Activated CD8-positive, alpha-beta memory T cell treated with anti-CD3 and anti-CD28 coated beads, Interleukin-2, amount 50 U/mL, for 24 hours (primary cell): ENCODE measurements at regions not wholly inside any gene's neighbourhood (a gene's known extent, or its start where the extent isn't known, plus 50 kb on each side); places are given as distances from the start of the nearest gene placed in this dataset.
"Not testable (repeated sequence)": the region's sequence is repeated elsewhere in the genome, so short reads cannot be mapped to it uniquely, and the experiment has no call there.

Experiments used
- DNase-seq: peaks from one replicate; pipeline ENCODE4 v3.0.0-alpha.2; 2020; ENCODE audit errors: extremely low read depth

- no peak for DNase-seq
These were observed 138.9 kb upstream of the CES5A start for GRCh38 chr16:56013962-56014552.

DNA sequence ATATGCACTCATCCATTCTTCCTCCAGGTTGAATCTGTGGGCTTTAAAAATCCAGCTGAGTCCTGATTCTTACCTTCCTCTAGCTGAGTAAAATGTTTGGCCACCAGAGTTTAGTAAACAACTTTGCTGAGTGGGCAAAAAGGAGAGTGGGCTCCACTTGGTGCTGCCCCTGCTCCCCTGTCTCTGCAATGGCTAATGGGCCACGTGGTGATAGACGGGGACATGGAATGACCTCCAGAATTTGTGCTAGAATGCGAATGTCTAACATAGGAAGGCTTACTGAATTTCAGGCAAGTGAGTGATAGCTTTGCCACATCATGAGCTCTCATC is 137.3 kb upstream of the CES5A start:
- no peak for DNase-seq

DNA sequence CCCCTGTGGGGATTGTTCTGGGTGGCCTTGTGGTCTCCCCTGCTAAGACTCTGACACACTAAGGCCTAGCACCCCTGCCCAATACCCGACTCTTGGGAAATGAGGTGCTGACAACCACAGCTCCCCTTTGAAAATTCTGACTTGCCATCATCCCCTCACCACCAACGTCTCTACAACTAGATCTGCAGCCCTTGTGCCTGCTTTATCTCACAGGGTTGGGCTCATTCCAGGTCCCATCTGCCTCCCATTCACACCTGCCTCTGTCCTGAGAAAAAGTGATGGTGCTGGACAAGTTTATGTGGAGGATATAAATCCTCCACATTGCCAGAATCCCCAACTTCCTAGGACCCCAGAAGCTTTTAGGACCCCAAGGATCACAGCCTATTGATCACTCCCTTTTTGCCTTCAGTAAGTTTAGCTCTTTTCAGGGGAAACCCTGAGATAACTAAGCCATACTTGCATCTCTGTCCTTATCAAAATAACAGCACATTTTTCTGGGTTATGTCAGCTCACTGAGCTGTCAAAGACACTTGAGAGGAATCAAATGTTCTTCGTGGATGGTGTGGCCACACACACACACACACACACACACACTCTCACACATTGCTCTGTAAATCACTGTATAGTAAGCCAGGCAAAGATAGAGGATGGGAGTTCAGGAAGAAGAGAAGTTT is 136.8 kb upstream of the CES5A start:
- DNase-seq = no peak

DNA sequence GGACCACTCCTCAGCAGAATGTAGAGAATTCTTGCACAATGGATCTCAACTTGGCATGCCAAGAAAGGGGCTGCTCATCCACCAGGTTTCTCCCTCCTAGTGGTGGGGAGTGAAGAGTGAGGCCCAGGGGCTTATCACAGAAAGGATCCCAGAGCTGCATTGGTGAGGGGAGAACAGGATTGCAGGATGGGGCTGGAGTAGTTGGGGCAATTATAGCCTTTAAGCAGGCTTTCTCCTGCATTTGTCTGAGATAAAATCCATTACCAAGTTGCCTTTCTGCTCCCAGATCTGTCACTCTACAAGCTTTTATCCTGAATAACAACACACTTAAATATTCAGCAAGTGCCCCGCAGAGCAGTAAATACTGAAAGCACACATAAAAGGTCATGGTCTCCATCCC is 130.8 kb upstream of the CES5A start:
- no peak for DNase-seq

DNA sequence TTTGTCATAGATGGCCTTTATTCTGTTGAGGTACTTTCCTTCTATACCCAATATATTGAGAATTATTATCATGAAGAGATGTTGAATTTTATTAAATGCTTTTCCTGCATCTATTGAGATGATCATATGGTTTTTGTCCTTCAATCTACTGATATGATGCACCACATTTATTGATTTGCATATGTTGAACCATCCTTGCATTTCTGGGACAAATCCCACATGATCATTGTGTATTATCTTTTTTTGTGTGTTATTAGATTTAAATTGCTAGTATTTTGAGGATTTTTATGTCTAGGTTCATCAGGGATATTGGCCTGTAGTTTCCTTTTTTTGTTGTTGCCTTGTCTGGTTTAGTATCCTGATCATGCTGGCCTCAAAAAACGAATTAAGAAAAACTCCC is 124.5 kb upstream of the CES5A start:
- no peak for DNase-seq

GRCh38 chr16:55993088-55993487 is 117.9 kb upstream of the CES5A start:
- no peak for DNase-seq

DNA sequence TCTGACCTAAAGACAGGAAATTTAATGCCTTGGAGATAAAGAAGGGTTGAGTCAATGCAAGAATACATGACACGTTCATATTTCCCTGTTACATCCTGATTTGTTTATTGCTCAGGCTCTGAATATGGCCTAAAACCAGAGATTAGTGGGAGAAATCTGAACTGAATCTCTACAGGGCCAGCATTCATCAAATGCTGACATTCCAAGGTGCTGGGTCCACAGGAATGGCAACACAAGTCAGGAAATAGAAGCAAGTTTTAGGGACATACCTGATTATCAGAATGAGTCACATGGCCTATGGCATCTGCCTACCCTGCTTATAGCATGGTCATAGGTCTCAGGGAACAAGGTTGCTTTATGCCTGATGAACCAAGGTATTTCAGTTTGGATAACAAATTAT is 117.4 kb upstream of the CES5A start:
- no peak for DNase-seq

- no peak for DNase-seq
These were observed 116.7 kb upstream of the CES5A start for GRCh38 chr16:55991843-55992242.

GRCh38 chr16:55989569-55989907 is 114.4 kb upstream of the CES5A start:
- no peak for DNase-seq

GRCh38 chr16:55988850-55989568 is 113.8 kb upstream of the CES5A start:
- not testable (repeated sequence) for DNase-seq

DNA sequence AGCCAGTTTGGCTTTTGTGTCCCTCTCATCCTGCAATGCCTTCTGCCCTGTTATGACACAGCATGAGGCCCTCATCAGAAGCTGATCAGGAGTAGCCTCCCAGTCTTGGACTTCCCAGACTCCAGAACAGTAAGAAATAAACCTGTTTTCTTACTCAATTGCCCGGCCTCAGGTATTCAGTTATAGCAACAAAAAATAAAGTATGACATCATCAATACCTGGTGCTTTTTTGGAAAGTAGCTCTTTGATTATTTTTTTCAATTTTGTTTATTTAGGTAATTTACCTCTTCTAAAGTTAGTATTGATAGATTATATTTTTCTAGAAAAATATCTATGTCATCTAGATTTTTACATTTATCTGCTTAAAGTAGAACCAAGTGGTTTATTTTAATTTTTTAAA is 112.8 kb upstream of the CES5A start:
- no peak for DNase-seq

GRCh38 chr16:55982597-55982996 is 107.4 kb upstream of the CES5A start:
- no peak for DNase-seq

DNA sequence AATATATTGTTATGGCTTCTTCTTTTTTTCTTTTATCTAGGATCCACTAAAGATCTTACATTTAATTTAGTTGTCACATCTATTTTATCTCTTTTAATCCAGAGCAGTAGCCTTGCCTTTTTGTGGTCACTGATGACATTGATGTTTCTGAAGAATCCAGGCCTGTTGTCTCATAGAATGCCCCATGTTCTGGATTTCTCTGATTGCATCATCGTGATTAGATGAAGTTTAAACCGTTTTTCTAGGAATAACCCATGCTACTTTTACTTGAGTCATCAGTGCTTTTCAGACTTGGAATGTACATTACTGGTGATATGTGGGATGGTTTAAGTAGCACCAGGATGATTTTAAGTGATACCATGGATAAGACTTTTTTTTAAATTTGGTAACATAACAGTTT is 106.4 kb upstream of the CES5A start:
- no peak for DNase-seq

GRCh38 chr16:55976815-55977214 is 101.6 kb upstream of the CES5A start:
- no peak for DNase-seq

DNA sequence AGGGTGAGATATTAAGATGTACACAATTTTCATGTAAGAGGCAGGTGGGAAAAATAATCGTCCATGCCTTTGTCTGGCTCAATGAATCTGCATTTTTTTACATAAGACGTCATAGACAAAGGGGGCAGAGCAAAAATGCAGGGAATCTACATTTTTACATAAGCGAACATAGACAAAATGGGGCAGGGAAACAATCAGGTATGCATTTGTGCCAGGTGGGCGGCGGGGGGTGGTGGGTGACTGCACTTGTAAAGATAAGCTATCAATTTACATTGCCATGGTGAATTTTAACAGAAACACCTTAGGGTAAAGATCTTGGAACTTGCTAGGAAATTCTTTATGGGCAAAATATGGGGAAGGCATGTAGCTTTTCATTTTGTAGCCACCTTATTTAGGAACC is 96.3 kb upstream of the CES5A start:
- no peak for DNase-seq

DNA sequence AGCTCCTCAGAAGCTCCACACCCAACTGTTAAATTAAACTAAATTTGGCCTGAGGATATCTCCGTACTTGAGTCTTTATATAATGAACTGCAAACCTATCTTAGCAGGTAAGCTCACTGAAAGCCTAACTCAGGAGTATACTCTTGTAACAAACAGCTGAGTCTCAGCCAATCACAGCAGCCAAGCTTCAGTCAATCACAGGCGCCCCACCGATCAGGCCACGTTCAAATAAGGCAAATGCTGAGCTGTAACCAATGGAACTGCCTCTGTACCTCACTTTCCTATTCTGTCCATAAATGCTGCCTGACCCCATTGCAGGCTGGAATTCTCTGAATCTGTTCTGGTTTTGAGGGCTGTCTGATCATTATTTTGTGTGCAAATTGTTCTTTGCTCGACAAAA is 93.0 kb upstream of the CES5A start:
- DNase-seq = no peak

- DNase-seq = no peak
These were observed 89.8 kb upstream of the CES5A start for GRCh38 chr16:55964923-55965475.

GRCh38 chr16:55955845-55956244 is 80.7 kb upstream of the CES5A start:
- no peak for DNase-seq

- no peak for DNase-seq
These were observed 80.3 kb upstream of the CES5A start for GRCh38 chr16:55955424-55955823.

DNA sequence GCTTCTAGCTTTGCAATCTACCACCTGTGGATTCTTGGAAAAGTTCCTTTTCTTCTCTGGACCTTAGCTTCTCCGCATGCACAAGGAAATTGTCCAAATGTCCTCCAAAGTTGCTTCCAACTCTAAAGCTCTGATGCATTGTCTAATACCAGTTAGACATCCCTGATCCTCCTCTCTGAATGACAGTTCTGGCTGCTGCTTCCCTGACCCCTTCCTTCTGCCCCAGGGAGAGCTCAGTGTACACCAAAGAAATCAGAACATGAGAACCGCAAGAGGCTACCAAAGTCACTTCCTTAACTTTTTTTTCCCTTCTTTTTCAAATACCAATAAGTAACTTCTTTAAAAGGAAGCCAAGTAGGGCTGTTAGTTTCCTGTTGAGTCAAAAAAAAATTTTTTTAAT is 79.7 kb upstream of the CES5A start:
- DNase-seq = no peak

DNA sequence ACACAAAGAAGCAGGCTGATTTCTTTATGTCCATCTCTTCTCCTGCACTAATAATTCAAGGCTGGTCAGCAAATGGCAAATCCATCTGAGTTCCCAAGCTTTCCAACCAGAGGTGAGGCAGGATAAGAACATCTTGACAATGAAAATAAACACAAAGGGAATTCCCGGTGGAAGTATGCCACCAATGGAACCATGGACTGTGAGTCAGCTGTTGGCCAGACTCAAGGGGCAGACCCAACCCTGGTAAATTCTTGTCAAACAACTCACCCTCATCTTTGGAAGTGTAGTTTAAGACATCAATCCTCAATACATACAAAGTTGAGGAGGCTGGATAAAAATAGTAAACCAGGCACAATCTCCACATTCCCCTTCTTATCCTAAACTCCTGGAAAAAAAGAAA is 74.3 kb upstream of the CES5A start:
- DNase-seq = no peak

DNA sequence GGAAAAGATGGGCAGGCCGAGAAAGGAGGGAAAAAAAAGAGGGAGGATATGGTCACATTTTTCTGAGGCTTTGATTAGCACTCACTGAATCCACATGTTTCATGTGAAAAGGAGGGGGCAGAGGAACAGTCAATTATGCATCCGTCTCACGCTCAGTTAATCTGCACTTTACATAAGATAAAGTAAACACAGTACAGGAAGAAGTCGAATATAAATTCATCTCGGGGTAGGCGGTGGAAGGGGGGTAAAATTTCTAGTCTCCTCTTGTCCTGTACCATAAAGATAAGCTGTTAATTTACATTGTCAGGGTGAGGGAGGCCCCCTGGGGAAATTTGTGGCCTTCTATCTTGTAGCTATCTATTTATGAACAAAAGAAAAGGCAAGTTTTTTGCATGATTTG is 73.1 kb upstream of the CES5A start:
- DNase-seq = no peak

GRCh38 chr16:55947366-55947765 is 72.2 kb upstream of the CES5A start:
- no peak for DNase-seq
